HL-60 (cell line): ENCODE measurements at regions not wholly inside any gene's neighbourhood (a gene's known extent, or its start where the extent isn't known, plus 50 kb on each side); places are given as distances from the start of the nearest gene placed in this dataset.

Experiments
- DNase-seq, 2 experiments: peaks; one replicate each; pipeline ENCODE4 v3.0.0-alpha.2; 2010 to 2020; ENCODE audit warnings: low read depth in 1 of 2, low spot score in 1 of 2
- H3K27ac ChIP-seq: fragments of 250-450 bp; sonication (Bioruptor Pico); replicated peaks from 2 replicates; pipeline ENCODE4 v1.5.1; 2020; ENCODE audit warnings: mild to moderate bottlenecking, moderate library complexity
- H3K27me3 ChIP-seq: fragments of 250-450 bp; sonication (Bioruptor Pico); 2 replicates; pipeline ENCODE4 v1.5.1; 2021; ENCODE audit warnings: mild to moderate bottlenecking, moderate library complexity; ENCODE audit not compliant: insufficient read depth, poor library complexity, severe bottlenecking
- H3K4me3 ChIP-seq: replicated peaks from 2 replicates; pipeline ENCODE4 v1.5.1; 2011; ENCODE audit warnings: mild to moderate bottlenecking, control low read depth, low read length; ENCODE audit not compliant: insufficient read depth
- GABPA ChIP-seq: IDR thresholded peaks from 2 replicates; pipeline ENCODE4 v1.6.1; 2012; ENCODE audit warnings: low read depth
- POLR2AphosphoS5 ChIP-seq: IDR thresholded peaks from 2 replicates; pipeline ENCODE4 v1.6.1; 2012; ENCODE audit warnings: low read depth
- SPI1 ChIP-seq: IDR thresholded peaks from 2 replicates; pipeline ENCODE4 v1.6.1; 2012; ENCODE audit warnings: low read depth, mild to moderate bottlenecking, borderline replicate concordance
- TF ChIP-seq, protein P1 (sequence below): IDR thresholded peaks from 2 replicates; pipeline ENCODE4 v1.6.1; 2012; ENCODE audit warnings: low read depth; ENCODE audit not compliant: insufficient replicate concordance
- TF ChIP-seq, protein P2 (sequence below): IDR thresholded peaks from one replicate; pipeline ENCODE4 v1.5.1; 2011; ENCODE audit warnings: low read length, control low read depth, inconsistent platforms; ENCODE audit not compliant: insufficient read depth

DNA sequence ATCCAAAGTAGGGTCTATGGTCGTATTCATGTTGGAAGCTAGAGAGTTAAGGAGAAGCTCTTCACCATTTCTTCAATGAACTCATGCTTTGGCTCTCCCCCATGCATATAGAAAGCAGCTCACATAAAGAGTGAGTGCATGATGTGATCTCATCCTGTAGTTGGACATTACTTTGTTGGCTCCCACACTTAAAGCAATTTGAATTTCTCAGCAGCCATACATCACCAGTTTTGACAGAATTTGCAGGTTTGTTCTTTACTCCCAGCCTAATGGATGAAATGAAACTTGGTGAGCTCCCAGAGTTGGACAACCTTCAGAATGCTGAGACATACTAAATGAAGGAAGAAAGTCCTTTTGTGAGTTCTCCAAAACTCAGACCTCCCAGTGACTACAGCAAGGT is 613.5 kb downstream of the IQCM start:
- Histone ChIP-seq H3K27me3 (no peaks in the 10 kb centered on the region), H3K27ac (no peak overlapping the region), H3K4me3 (no peak overlapping the region)
- no peak for TF ChIP-seq POLR2AphosphoS5
- TF ChIP-seq, protein P1, sequence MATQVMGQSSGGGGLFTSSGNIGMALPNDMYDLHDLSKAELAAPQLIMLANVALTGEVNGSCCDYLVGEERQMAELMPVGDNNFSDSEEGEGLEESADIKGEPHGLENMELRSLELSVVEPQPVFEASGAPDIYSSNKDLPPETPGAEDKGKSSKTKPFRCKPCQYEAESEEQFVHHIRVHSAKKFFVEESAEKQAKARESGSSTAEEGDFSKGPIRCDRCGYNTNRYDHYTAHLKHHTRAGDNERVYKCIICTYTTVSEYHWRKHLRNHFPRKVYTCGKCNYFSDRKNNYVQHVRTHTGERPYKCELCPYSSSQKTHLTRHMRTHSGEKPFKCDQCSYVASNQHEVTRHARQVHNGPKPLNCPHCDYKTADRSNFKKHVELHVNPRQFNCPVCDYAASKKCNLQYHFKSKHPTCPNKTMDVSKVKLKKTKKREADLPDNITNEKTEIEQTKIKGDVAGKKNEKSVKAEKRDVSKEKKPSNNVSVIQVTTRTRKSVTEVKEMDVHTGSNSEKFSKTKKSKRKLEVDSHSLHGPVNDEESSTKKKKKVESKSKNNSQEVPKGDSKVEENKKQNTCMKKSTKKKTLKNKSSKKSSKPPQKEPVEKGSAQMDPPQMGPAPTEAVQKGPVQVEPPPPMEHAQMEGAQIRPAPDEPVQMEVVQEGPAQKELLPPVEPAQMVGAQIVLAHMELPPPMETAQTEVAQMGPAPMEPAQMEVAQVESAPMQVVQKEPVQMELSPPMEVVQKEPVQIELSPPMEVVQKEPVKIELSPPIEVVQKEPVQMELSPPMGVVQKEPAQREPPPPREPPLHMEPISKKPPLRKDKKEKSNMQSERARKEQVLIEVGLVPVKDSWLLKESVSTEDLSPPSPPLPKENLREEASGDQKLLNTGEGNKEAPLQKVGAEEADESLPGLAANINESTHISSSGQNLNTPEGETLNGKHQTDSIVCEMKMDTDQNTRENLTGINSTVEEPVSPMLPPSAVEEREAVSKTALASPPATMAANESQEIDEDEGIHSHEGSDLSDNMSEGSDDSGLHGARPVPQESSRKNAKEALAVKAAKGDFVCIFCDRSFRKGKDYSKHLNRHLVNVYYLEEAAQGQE, result no peak
- DNase-seq, result no peak

DNA sequence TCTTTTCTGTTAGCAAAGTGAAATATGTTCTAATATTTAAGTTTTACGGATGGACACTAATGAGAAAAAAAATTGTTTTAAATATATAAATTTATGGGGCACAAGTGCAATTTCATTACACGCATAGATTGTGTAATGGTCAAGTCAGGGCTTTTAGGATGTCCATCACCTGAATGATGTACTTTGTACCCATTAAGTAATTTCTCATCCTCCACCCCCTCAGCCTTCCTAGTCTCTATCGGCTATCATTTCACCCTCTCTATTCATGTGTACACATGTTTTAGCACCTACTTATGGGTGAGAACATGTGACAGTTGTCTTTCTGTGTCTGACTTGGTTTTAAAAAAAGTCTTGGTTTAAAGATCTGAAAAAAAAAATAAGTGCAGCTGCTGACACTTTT is 616.0 kb downstream of the IQCM start:
- Histone ChIP-seq H3K4me3 (no peak overlapping the region), H3K27ac (no peak overlapping the region), H3K27me3 (no peaks in the 10 kb centered on the region)
- TF ChIP-seq GABPA, result no peak
- TF ChIP-seq, protein P1, result no peak
- TF ChIP-seq POLR2AphosphoS5, result no peak
- no peak for TF ChIP-seq SPI1
- TF ChIP-seq, protein P2, sequence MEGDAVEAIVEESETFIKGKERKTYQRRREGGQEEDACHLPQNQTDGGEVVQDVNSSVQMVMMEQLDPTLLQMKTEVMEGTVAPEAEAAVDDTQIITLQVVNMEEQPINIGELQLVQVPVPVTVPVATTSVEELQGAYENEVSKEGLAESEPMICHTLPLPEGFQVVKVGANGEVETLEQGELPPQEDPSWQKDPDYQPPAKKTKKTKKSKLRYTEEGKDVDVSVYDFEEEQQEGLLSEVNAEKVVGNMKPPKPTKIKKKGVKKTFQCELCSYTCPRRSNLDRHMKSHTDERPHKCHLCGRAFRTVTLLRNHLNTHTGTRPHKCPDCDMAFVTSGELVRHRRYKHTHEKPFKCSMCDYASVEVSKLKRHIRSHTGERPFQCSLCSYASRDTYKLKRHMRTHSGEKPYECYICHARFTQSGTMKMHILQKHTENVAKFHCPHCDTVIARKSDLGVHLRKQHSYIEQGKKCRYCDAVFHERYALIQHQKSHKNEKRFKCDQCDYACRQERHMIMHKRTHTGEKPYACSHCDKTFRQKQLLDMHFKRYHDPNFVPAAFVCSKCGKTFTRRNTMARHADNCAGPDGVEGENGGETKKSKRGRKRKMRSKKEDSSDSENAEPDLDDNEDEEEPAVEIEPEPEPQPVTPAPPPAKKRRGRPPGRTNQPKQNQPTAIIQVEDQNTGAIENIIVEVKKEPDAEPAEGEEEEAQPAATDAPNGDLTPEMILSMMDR, result no peak
- no peak for DNase-seq

DNA sequence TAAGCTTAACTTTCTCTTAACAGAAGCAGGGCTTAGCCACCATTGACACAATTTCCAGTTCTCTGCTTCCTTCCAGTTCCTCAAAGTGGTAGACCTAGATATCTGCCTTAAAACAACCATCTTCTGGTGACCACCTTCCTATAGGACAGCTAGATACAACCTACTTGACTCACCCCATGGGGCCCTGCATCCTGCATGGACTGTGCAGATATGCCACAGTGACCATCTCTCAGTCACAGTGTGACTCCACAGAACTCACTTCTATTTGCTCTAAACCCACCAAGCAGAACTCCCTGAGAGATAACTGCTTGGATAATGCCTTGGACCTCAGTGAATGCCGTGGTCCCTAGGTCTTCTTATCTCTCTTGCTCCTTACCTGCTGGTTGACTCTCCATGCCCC is 621.6 kb downstream of the IQCM start:
- TF ChIP-seq, protein P2, result no peak
- no peak for TF ChIP-seq POLR2AphosphoS5
- TF ChIP-seq, protein P1, result no peak
- TF ChIP-seq SPI1, result no peak
- TF ChIP-seq GABPA, result no peak
- no peak for DNase-seq
- no peaks in the 10 kb centered on the region for H3K27me3 ChIP-seq
- H3K4me3 ChIP-seq, result no peak overlapping the region
- no peak overlapping the region for H3K27ac ChIP-seq

DNA sequence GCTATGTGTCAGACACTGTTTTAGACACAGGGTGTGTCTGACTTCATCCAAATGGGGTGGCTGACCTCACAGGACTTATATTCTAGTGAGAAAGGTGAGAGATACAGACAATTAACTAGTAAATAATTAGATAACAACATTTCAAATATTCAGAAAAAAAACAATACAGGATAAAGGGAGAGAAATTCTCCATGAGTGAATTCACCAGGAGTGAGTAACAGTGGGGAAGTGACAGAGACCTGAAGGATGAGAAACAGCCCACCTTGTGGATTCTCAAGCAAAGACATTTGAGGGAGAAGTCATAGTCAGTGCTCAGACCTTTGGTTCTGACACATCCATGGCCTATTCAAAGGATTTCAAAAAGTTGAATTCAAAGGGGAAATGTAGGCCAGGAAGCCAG is 627.9 kb downstream of the IQCM start:
- Histone ChIP-seq H3K27me3 (no peaks in the 10 kb centered on the region), H3K27ac (no peak overlapping the region), H3K4me3 (no peak overlapping the region)
- no peak for TF ChIP-seq POLR2AphosphoS5
- TF ChIP-seq GABPA, result no peak
- no peak for TF ChIP-seq SPI1
- TF ChIP-seq, protein P2, result no peak
- TF ChIP-seq, protein P1, result no peak
- DNase-seq, result no peak
